Nephron progenitor cell (in vitro differentiated cells): ENCODE measurements at regions not wholly inside any gene's neighbourhood (a gene's known extent, or its start where the extent isn't known, plus 50 kb on each side); places are given as distances from the start of the nearest gene placed in this dataset.
"Not testable (repeated sequence)": the region's sequence is repeated elsewhere in the genome, so short reads cannot be mapped to it uniquely, and the experiment has no call there.

Experiments used
- DNase-seq: peaks from one replicate; pipeline ENCODE4 v3.0.0; 2021
- H3K27ac Mint-ChIP-seq: 2 replicates; pipeline ENCODE4 v1.8.0; 2021; ENCODE audit warnings: mild to moderate bottlenecking, moderate library complexity, mixed read lengths
- H3K27me3 Mint-ChIP-seq: 2 replicates; pipeline ENCODE4 v1.8.0; 2021; ENCODE audit warnings: mild to moderate bottlenecking, low read depth, mixed read lengths; ENCODE audit not compliant: poor library complexity
- H3K36me3 Mint-ChIP-seq: 2 replicates; pipeline ENCODE4 v1.8.0; 2021; ENCODE audit warnings: low read depth, mixed read lengths
- H3K4me1 Mint-ChIP-seq: 2 replicates; pipeline ENCODE4 v1.8.0; 2021; ENCODE audit warnings: mixed read lengths
- H3K4me3 Mint-ChIP-seq: 2 replicates; pipeline ENCODE4 v1.8.0; 2021; ENCODE audit warnings: mild to moderate bottlenecking, moderate library complexity, mixed read lengths
- H3K9me3 Mint-ChIP-seq: 2 replicates; pipeline ENCODE4 v1.8.0; 2021; ENCODE audit warnings: mild to moderate bottlenecking, moderate library complexity, mixed read lengths
- CTCF ChIP-seq: fragments of 200-600 bp; sonication (generic); IDR thresholded peaks from 2 replicates; pipeline ENCODE4 v1.5.0; 2021; ENCODE audit warnings: antibody characterized with exemption

- not testable (repeated sequence) for H3K4me3 Mint-ChIP-seq, DNase-seq, H3K27ac Mint-ChIP-seq
- peaks cover 34% of the 10 kb centered on the region for H3K27me3 Mint-ChIP-seq
- H3K36me3 Mint-ChIP-seq: peaks cover 15% of the 10 kb centered on the region
- peaks cover 58% of the 10 kb centered on the region for H3K9me3 Mint-ChIP-seq
- H3K4me1 Mint-ChIP-seq: peaks cover 13% of the 10 kb centered on the region
These were observed 1464.1 kb downstream of the FOXD4L5 start for GRCh38 chr9:63820882-63821281.

- peaks cover 15% of the 10 kb centered on the region for H3K36me3 Mint-ChIP-seq
- not testable (repeated sequence) for H3K4me3 Mint-ChIP-seq, DNase-seq, H3K27ac Mint-ChIP-seq
- peaks cover 34% of the 10 kb centered on the region for H3K27me3 Mint-ChIP-seq
- peaks cover 13% of the 10 kb centered on the region for H3K4me1 Mint-ChIP-seq
- H3K9me3 Mint-ChIP-seq: peaks cover 63% of the 10 kb centered on the region
These were observed 1464.6 kb downstream of the FOXD4L5 start for GRCh38 chr9:63820383-63820782.

GRCh38 chr9:63817622-63818518, 1467.1 kb downstream of the FOXD4L5 start:
- peak; percentile 41 for DNase-seq
- peaks cover 64% of the 10 kb centered on the region for H3K9me3 Mint-ChIP-seq
- H3K27ac Mint-ChIP-seq: no peak overlapping the region
- peak overlapping the region; percentile 75 for H3K4me3 Mint-ChIP-seq
- peaks cover 44% of the 10 kb centered on the region for H3K27me3 Mint-ChIP-seq
- H3K36me3 Mint-ChIP-seq: peaks cover 7% of the 10 kb centered on the region
- no peak for TF ChIP-seq CTCF
- H3K4me1 Mint-ChIP-seq: peaks cover 13% of the 10 kb centered on the region

- Mint-ChIP-seq H3K27ac (no peak overlapping the region), H3K9me3 (peaks cover 61% of the 10 kb centered on the region), H3K4me3 (peak overlapping the region; percentile 75), H3K4me1 (peaks cover 13% of the 10 kb centered on the region), H3K27me3 (peaks cover 44% of the 10 kb centered on the region), H3K36me3 (peaks cover 7% of the 10 kb centered on the region)
- DNase-seq: peak; percentile 90
- no peak for TF ChIP-seq CTCF
These were observed 1468.0 kb downstream of the FOXD4L5 start for GRCh38 chr9:63816751-63817621.

GRCh38 chr9:63814970-63815669, 1469.9 kb downstream of the FOXD4L5 start:
- Mint-ChIP-seq H3K4me1 (peaks cover 13% of the 10 kb centered on the region), H3K27me3 (peaks cover 36% of the 10 kb centered on the region), H3K9me3 (peaks cover 71% of the 10 kb centered on the region)
- H3K36me3 Mint-ChIP-seq, H3K4me3 Mint-ChIP-seq, DNase-seq, H3K27ac Mint-ChIP-seq: not testable (repeated sequence)

GRCh38 chr9:63813391-63814021, 1471.5 kb downstream of the FOXD4L5 start:
- not testable (repeated sequence) for H3K4me3 Mint-ChIP-seq, H3K27ac Mint-ChIP-seq, H3K36me3 Mint-ChIP-seq, DNase-seq
- Mint-ChIP-seq H3K4me1 (peaks cover 13% of the 10 kb centered on the region), H3K27me3 (peaks cover 31% of the 10 kb centered on the region), H3K9me3 (peaks cover 82% of the 10 kb centered on the region)

- H3K36me3 Mint-ChIP-seq, H3K4me3 Mint-ChIP-seq, DNase-seq, H3K27ac Mint-ChIP-seq: not testable (repeated sequence)
- Mint-ChIP-seq H3K4me1 (peaks cover 11% of the 10 kb centered on the region), H3K27me3 (peaks cover 25% of the 10 kb centered on the region), H3K9me3 (peaks cover 80% of the 10 kb centered on the region)
These were observed 1472.2 kb downstream of the FOXD4L5 start for GRCh38 chr9:63812822-63813221.

- not testable (repeated sequence) for H3K27ac Mint-ChIP-seq, H3K4me1 Mint-ChIP-seq
- peaks cover 72% of the 10 kb centered on the region for H3K9me3 Mint-ChIP-seq
These were observed 1480.8 kb downstream of the FOXD4L5 start for GRCh38 chr9:63804205-63804604.

GRCh38 chr9:63794081-63794685, 1490.8 kb downstream of the FOXD4L5 start:
- not testable (repeated sequence) for DNase-seq, H3K4me1 Mint-ChIP-seq, H3K27ac Mint-ChIP-seq, H3K27me3 Mint-ChIP-seq, H3K4me3 Mint-ChIP-seq, H3K36me3 Mint-ChIP-seq
- H3K9me3 Mint-ChIP-seq: peaks cover 78% of the 10 kb centered on the region

More at GRCh38 chr9:63804205-63804604, 1480.8 kb downstream of the FOXD4L5 start:
- H3K27me3 Mint-ChIP-seq, DNase-seq, H3K36me3 Mint-ChIP-seq, H3K4me3 Mint-ChIP-seq: not testable (repeated sequence)

- H3K36me3 Mint-ChIP-seq, DNase-seq, H3K27ac Mint-ChIP-seq, H3K4me3 Mint-ChIP-seq, H3K4me1 Mint-ChIP-seq, H3K27me3 Mint-ChIP-seq: not testable (repeated sequence)
- H3K9me3 Mint-ChIP-seq: peaks cover 74% of the 10 kb centered on the region
These were observed 1497.6 kb downstream of the FOXD4L5 start for GRCh38 chr9:63787454-63787853.

GRCh38 chr9:63785059-63785458, 1500.0 kb downstream of the FOXD4L5 start:
- not testable (repeated sequence) for H3K27me3 Mint-ChIP-seq, DNase-seq, H3K4me3 Mint-ChIP-seq, H3K36me3 Mint-ChIP-seq, H3K4me1 Mint-ChIP-seq, H3K27ac Mint-ChIP-seq
- H3K9me3 Mint-ChIP-seq: peaks cover 52% of the 10 kb centered on the region
